ENCODE measurements at regions not wholly inside any gene's neighbourhood (a gene's known extent, or its start where the extent isn't known, plus 50 kb on each side); places are given as distances from the start of the nearest gene placed in this dataset.

DNA sequence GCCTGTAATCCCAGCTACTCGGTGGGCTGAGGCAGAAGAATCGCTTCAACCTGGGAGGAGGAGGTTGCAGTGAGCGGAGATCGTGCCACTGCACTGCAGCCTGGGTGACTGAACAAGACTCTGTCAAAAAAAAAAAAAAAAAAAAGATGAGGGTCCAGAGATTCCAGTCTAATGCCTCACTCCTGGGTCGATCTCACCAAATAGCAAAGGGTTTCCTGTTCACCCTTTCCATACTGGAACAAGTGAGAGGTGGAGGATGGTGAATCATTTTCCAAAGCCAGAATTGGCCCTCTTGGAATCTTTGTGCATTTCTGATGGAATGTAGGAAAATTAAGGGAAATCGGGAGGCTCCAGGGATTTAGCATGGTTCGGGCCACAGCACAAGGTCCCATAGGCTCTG, 58.1 kb upstream of the ZNF648 start:
- DNase-seq: no peak

DNA sequence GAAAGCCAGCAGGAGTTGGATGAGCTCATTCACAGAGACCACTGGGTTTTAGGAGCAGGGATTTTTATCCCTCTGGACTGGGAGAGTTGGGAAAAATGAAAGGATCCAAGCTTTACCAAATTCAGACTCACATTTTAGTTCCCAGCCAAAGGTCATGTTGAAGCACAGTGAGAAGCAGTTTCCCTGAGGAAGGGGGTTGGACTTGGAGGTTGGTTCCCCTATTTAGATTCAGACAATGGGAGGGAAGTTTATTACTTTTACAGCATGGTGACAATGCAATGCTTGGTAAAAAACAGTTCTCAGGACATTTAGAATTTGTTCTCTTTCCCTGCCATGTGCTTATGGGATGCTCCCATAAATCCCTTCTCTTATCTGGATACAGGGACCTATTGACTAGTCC, 57.3 kb upstream of the ZNF648 start:
- DNase-seq: no peak

DNA sequence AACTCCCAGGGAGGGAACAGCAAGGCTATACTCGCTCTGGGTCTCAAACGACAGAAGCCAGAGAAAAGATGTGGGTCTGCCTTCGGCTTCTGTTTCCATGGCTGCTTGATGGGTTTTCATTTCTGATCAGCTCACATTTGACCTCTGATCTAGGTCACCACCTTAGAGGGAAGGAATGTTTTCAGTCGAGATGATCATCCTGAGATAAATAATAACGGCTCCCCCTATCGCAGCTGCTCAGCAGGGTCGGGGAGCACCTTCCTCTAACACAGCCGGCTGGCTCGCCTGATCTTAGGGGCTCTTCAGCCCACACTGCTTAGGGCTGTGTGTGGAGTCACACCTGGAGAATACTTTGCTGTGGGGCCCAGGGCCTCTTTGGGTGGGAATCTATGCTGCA, 53.1 kb upstream of the ZNF648 start:
- no peak for DNase-seq

DNA sequence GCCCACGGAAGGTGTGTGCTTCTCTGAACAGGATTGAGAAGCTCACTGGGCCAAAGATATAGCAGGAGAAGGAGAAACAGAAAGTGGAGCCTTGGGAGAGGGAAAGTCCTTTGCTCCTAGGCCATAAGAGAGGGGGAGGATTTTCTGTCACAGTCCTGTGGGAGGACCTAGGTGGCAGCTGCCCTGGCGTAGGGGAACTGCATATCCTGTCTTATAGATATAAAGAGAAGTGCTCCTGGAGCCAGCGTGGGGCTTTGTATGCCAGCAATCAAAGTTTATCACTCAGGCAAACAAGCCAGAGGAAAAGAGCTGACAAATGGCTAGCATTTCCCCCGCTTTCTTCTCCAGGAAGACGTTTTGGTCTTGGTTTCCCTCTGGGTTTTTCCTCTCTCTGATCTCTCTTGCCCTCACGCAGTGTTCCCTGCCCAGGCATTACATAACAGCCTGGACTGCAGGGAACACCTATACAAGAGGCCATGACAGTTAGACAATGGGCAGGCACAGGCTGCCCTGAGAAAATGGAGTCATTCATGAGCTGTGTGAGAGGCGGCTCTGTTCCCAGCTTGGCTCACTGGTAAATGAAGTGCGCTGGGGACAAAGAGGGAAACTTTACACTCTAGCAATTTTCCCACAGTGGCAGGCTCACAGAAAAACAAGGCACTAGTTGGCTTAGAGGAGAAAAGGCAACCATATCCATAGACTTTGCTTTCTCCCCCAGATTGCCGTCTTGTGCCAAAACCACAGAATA, 52.5 kb upstream of the ZNF648 start:
- no peak for DNase-seq

DNA sequence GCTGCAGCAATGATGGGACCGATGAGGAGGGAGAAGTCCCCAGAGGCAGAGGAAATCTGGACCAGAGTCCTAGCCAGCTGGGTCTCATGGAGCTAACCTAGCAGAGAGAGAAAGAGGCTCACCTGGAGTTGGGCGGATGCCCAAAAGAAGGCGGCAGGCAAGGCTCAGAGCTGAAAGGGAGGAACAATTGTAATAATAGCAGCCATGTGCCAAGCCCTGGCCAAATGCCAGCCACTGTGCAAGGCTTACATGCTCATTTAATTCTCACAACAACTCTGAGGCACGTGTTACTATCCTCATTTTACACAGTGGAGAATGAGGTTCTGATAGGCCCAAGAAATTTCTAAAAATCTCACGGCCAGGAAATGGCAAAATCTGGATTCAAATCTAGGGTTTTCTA, 50.0 kb upstream of the ZNF648 start:
- no peak for DNase-seq

Measured in effector CD8-positive, alpha-beta T cell (primary cell).